ENCODE measurements at regions not wholly inside any gene's neighbourhood (a gene's known extent, or its start where the extent isn't known, plus 50 kb on each side); places are given as distances from the start of the nearest gene placed in this dataset.

- no peaks in the 10 kb centered on the region for H3K27me3 Mint-ChIP-seq (ENCODE audit: low read depth)
- DNase-seq (ENCODE audit: low spot score) = no peak
- no peaks in the 10 kb centered on the region for H3K36me3 Mint-ChIP-seq (ENCODE audit: low read depth)
- no peaks in the 10 kb centered on the region for H3K9me3 Mint-ChIP-seq
- intact Hi-C loops (cut with micrococcal nuclease) = no loop called here
- H3K27ac Mint-ChIP-seq = no peak overlapping the region
- no peak overlapping the region for H3K4me3 Mint-ChIP-seq (ENCODE audit: low read depth)
- no peaks in the 10 kb centered on the region for H3K4me1 Mint-ChIP-seq (ENCODE audit: low read depth)
Measured at GRCh38 chr2:120531365-120531764, 185.4 kb downstream of the INHBB start.

- Mint-ChIP-seq H3K9me3 (no peaks in the 10 kb centered on the region), H3K36me3 (ENCODE audit: low read depth) (no peaks in the 10 kb centered on the region), H3K27me3 (ENCODE audit: low read depth) (no peaks in the 10 kb centered on the region), H3K4me1 (ENCODE audit: low read depth) (no peaks in the 10 kb centered on the region), H3K27ac (no peak overlapping the region), H3K4me3 (ENCODE audit: low read depth) (no peak overlapping the region)
- DNase-seq (ENCODE audit: low spot score) = no peak
- intact Hi-C loops (cut with micrococcal nuclease) = no loop called here
Measured at GRCh38 chr2:120531863-120532600, 186.1 kb downstream of the INHBB start.

DNA sequence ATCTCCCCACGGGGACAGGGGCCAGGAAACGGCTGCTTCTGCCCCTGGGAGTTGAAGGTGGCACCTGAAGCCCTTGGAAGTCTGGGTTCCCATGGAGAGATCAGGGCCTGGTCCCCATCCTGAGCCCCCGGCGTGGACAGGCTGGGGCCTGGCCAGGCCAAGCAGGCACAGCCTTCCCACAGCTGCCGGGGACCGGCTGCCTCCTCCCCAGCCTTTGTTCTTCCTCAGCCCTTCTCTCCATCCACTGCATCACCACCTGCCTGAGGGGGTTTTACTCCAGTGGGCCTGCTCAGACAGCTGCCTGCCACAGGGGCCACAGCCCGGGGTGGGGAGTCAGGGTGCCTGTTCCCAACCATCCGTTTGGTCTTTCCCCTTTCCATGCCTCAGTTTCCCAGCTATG is 187.7 kb downstream of the INHBB start:
- no peak for DNase-seq (ENCODE audit: low spot score)
- intact Hi-C loops (cut with micrococcal nuclease) = no loop called here
- Mint-ChIP-seq H3K27me3 (ENCODE audit: low read depth) (no peaks in the 10 kb centered on the region), H3K9me3 (no peaks in the 10 kb centered on the region), H3K27ac (no peak overlapping the region), H3K4me1 (ENCODE audit: low read depth) (no peaks in the 10 kb centered on the region), H3K4me3 (ENCODE audit: low read depth) (no peak overlapping the region), H3K36me3 (ENCODE audit: low read depth) (no peaks in the 10 kb centered on the region)

DNA sequence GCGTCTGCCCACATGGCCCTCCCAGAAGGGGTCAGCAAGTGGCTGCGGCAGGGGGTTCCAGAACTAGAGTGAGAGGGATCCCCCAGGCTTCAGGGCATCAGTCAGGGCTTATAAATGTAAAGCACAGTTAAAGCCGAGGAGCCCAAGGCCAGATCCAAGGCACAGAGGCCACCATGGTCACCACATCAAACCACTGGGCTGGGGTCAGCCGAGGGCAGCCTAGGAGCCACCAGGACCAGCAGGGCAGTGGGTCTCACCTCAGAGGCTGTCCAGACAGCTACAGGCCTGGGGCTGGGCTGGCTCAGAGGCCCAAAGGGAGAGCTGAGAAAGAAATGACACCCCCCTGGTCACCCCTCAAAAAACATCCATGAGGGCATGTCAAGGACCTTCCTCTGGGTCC is 188.5 kb downstream of the INHBB start:
- no peak overlapping the region for H3K4me3 Mint-ChIP-seq (ENCODE audit: low read depth)
- H3K4me1 Mint-ChIP-seq (ENCODE audit: low read depth) = no peaks in the 10 kb centered on the region
- no peaks in the 10 kb centered on the region for H3K36me3 Mint-ChIP-seq (ENCODE audit: low read depth)
- intact Hi-C loops (cut with micrococcal nuclease) = no loop called here
- no peak overlapping the region for H3K27ac Mint-ChIP-seq
- no peak for DNase-seq (ENCODE audit: low spot score)
- H3K27me3 Mint-ChIP-seq (ENCODE audit: low read depth) = no peaks in the 10 kb centered on the region
- no peaks in the 10 kb centered on the region for H3K9me3 Mint-ChIP-seq

GRCh38 chr2:120535081-120535480 is 189.1 kb downstream of the INHBB start:
- no peaks in the 10 kb centered on the region for H3K27me3 Mint-ChIP-seq (ENCODE audit: low read depth)
- H3K36me3 Mint-ChIP-seq (ENCODE audit: low read depth) = no peaks in the 10 kb centered on the region
- no peak overlapping the region for H3K4me3 Mint-ChIP-seq (ENCODE audit: low read depth)
- intact Hi-C loops (cut with micrococcal nuclease) = no loop called here
- no peak for DNase-seq (ENCODE audit: low spot score)
- no peaks in the 10 kb centered on the region for H3K9me3 Mint-ChIP-seq
- no peak overlapping the region for H3K27ac Mint-ChIP-seq
- no peaks in the 10 kb centered on the region for H3K4me1 Mint-ChIP-seq (ENCODE audit: low read depth)

- Mint-ChIP-seq H3K27me3 (ENCODE audit: low read depth) (no peaks in the 10 kb centered on the region), H3K36me3 (ENCODE audit: low read depth) (no peaks in the 10 kb centered on the region), H3K4me1 (ENCODE audit: low read depth) (no peaks in the 10 kb centered on the region), H3K4me3 (ENCODE audit: low read depth) (no peak overlapping the region), H3K9me3 (no peaks in the 10 kb centered on the region), H3K27ac (no peak overlapping the region)
- intact Hi-C loops (cut with micrococcal nuclease) = no loop called here
- no peak for DNase-seq (ENCODE audit: low spot score)
Measured at GRCh38 chr2:120536141-120536540, 190.2 kb downstream of the INHBB start.

DNA sequence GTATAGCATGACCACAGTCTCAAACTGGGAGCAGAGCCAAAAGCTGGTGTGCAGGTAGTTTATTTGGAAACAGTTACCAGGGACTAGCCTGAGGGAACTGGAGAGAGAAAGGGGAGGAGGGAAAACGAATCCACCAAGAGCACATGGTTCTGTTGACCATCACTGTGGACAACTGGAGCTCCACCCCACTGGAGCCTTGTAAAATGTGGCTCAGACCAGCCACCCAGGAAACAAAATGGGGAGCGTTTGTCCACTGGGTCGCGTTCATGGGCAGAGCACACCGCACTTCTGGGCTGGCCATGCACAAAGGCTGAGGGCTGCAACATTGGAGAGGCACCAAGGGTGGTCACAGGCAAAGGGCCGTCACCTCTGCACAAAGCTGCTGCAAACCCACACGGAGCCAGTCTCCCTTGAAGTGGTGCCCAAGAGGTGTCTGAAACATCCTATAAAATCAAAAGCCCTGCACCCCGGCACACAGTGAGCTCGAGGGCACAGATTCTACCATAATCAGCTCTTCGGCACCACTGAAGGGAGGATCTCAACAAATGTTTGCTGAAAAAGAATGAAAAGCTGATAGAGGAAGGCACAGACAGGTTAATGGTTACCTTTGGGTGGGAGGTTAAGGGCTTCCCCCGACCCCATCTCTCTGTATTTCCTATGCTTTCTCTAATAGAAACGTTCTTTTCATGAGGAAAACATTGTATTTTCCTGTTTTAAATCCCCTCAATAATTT is 192.9 kb downstream of the INHBB start:
- Mint-ChIP-seq H3K27ac (no peak overlapping the region), H3K27me3 (ENCODE audit: low read depth) (no peaks in the 10 kb centered on the region), H3K36me3 (ENCODE audit: low read depth) (no peaks in the 10 kb centered on the region), H3K4me3 (ENCODE audit: low read depth) (no peak overlapping the region), H3K4me1 (ENCODE audit: low read depth) (no peaks in the 10 kb centered on the region), H3K9me3 (no peaks in the 10 kb centered on the region)
- DNase-seq (ENCODE audit: low spot score) = no peak
- intact Hi-C loops (cut with micrococcal nuclease) = no loop called here

DNA sequence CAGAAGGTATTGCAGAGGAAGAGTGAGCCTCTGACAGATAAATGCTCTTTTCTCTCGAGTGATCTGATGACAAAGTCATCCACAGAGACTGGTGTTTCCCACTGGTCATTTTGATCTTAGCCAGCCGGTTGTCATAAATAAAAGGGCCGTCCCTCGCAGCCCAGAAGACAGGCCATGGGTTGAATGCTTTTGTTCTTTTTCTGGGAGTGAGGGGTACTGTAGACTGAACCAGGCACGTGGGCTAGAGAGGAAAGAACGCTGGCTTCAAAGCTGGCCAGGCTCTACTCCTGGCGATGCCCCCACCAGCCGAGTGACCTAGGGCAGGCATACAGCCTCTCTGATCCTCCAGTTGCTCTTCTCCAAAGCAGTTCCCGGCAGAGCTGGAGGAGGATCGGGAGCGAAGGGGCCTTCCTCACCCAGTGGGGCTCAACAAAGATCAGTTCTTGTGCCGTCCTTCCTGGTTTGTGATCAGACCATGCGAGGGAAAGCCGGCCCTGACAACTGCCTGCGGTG is 193.5 kb downstream of the INHBB start:
- Mint-ChIP-seq H3K4me3 (ENCODE audit: low read depth) (no peak overlapping the region), H3K27ac (no peak overlapping the region), H3K36me3 (ENCODE audit: low read depth) (no peaks in the 10 kb centered on the region), H3K4me1 (ENCODE audit: low read depth) (no peaks in the 10 kb centered on the region), H3K27me3 (ENCODE audit: low read depth) (no peaks in the 10 kb centered on the region), H3K9me3 (no peaks in the 10 kb centered on the region)
- DNase-seq (ENCODE audit: low spot score) = no peak
- intact Hi-C loops (cut with micrococcal nuclease) = no loop called here

- Mint-ChIP-seq H3K4me1 (ENCODE audit: low read depth) (no peaks in the 10 kb centered on the region), H3K27ac (no peak overlapping the region), H3K27me3 (ENCODE audit: low read depth) (no peaks in the 10 kb centered on the region), H3K9me3 (no peaks in the 10 kb centered on the region), H3K36me3 (ENCODE audit: low read depth) (no peaks in the 10 kb centered on the region), H3K4me3 (ENCODE audit: low read depth) (no peak overlapping the region)
- DNase-seq (ENCODE audit: low spot score) = no peak
- intact Hi-C loops (cut with micrococcal nuclease) = no loop called here
Measured at GRCh38 chr2:120539937-120540718, 194.2 kb downstream of the INHBB start.

DNA sequence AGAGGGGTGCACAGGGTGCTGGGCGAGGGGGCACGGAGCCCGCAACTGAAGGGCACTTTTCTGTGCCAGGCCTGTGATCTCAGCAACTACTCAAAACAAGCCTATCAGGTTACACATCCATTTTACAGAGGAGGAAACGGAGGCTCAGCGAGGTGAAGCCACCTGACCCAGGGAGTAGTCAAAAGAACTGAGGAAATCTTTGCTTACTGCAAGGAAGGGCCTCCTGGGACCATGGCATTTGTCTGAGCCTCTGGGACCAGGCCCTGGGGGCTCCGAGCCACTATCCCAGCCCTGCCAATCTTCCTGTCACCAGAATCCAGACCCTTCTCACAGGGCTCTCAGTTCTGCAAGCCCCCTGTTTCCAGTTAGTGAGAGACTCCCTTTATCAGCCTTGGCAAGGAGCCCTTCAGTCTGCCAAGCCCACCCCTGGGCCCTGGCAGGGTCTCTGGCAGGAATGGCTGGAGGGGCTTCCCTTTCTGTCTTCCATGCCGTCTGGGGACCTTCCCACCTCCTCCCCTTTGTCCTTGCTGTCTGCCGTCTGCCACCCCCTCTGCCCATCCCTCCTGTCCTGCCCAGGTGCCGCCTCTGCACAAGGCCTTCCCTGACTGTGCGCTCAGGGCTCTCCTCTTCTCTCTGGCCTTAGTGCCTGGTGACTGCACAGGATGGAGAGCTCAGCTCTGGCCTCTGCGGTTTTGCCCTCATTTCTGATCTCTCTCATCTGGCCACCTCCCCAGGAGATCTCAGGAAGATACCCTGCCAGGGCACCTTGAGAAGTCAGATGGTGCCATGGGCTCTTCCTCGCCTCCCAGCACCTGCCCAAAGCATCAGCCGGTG is 194.7 kb upstream of the GLI2 start:
- Mint-ChIP-seq H3K36me3 (ENCODE audit: low read depth) (no peaks in the 10 kb centered on the region), H3K4me3 (ENCODE audit: low read depth) (no peak overlapping the region), H3K4me1 (ENCODE audit: low read depth) (no peaks in the 10 kb centered on the region), H3K9me3 (no peaks in the 10 kb centered on the region), H3K27ac (no peak overlapping the region), H3K27me3 (ENCODE audit: low read depth) (no peaks in the 10 kb centered on the region)
- intact Hi-C loops (cut with micrococcal nuclease) = no loop called here
- no peak for DNase-seq (ENCODE audit: low spot score)

DNA sequence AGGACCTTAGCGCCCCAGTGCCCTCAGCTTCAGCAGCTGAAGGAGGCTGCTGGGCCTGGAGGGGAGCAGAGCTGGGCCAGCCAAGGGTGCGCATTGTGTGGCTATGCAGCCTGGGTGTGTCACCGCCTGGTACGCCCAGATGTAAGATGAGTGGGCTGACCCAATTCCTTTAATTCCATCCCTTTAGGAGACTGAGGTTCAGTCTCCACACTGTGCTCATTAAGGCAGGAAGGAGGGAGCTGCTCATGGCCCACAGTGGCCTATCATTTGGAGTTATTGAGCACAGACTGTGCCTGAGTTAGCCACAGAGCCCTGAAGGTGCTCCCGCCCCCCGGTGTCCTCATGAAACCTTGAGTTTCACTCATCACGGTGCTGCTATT is 194.1 kb upstream of the GLI2 start:
- intact Hi-C loops (cut with micrococcal nuclease) = no loop called here
- H3K4me3 Mint-ChIP-seq (ENCODE audit: low read depth) = no peak overlapping the region
- H3K9me3 Mint-ChIP-seq = no peaks in the 10 kb centered on the region
- no peaks in the 10 kb centered on the region for H3K36me3 Mint-ChIP-seq (ENCODE audit: low read depth)
- H3K27ac Mint-ChIP-seq = no peak overlapping the region
- DNase-seq (ENCODE audit: low spot score) = no peak
- H3K4me1 Mint-ChIP-seq (ENCODE audit: low read depth) = no peaks in the 10 kb centered on the region
- H3K27me3 Mint-ChIP-seq (ENCODE audit: low read depth) = no peaks in the 10 kb centered on the region

DNA sequence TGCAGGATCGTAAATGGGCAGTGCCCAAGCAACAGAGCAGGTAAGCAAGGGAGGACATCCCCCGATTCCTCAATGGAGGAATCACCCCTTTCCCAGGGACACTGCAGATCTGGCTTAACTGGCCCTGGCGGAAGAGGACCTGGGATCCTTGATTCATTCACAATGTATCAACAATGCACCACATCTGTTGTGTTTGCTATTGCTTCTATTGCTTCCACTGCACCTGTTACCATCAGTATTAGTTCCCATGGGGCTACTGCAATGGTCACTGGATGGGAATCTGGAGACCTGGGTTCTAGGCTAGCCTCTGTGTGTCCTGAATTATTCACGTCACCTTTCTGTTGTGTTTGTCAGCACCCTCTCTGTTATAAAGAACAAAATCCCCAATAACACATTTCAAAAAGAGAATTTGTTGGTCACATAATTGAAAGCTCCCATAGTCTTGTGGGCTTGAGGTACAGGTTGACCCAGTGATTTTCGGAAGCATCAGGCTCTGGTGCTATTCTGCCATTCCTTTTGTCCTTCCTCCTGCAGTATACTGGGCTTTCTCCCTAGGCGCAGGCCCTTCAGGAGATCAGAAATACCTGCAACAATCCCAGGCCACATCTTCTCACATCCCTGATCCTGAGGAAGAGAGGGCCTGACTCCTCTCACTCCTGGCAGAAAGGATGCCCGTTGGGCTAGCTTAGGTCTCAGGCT is 193.5 kb upstream of the GLI2 start:
- Mint-ChIP-seq H3K4me1 (ENCODE audit: low read depth) (no peaks in the 10 kb centered on the region), H3K27me3 (ENCODE audit: low read depth) (no peaks in the 10 kb centered on the region), H3K4me3 (ENCODE audit: low read depth) (no peak overlapping the region), H3K9me3 (no peaks in the 10 kb centered on the region), H3K36me3 (ENCODE audit: low read depth) (no peaks in the 10 kb centered on the region), H3K27ac (no peak overlapping the region)
- intact Hi-C loops (cut with micrococcal nuclease) = no loop called here
- no peak for DNase-seq (ENCODE audit: low spot score)

Data from activated T-helper 2 cell treated with anti-CD3 and anti-CD28 coated beads, Interferon-gamma antibody, Interleukin-2, Interleukin-4, amounts not matched to agents 10 μg/mL and 5 μg/mL and 100 μg/mL, durations not matched to agents 14 hours and 24 hours and 36 hours (primary cell).